PFSK-1 (cell line): ENCODE measurements at regions not wholly inside any gene's neighbourhood (a gene's known extent, or its start where the extent isn't known, plus 50 kb on each side); places are given as distances from the start of the nearest gene placed in this dataset.

Experiments used
- FOXP2 ChIP-seq: optimal IDR thresholded peaks from 2 replicates; pipeline ENCODE3; 2011; ENCODE audit warnings: borderline replicate concordance, control low read depth, inconsistent platforms; ENCODE audit not compliant: insufficient read depth; ENCODE audit errors: extremely low read length, extremely low read depth
- POLR2AphosphoS5 ChIP-seq: IDR thresholded peaks from 2 replicates; pipeline ENCODE4 v1.6.1; 2012; ENCODE audit warnings: low read depth, mild to moderate bottlenecking, control low read depth, low read length, moderate library complexity
- REST ChIP-seq, 2 experiments: IDR thresholded peaks; 2 replicates each; pipeline versions ENCODE4 v1.6.1 to v1.8.0; 2011 to 2012; ENCODE audit warnings: low read depth in 2 of 2, low read length in 2 of 2, control low read depth in 1 of 2, inconsistent platforms in 1 of 2, mild to moderate bottlenecking in 1 of 2, moderate library complexity in 1 of 2; ENCODE audit not compliant: insufficient read depth in 1 of 2
- SIN3A ChIP-seq: IDR thresholded peaks from 2 replicates; pipeline ENCODE4 v1.6.1; 2012; ENCODE audit warnings: mild to moderate bottlenecking, low read length, moderate library complexity, borderline replicate concordance; ENCODE audit not compliant: insufficient read depth
- TAF1 ChIP-seq: IDR thresholded peaks from 2 replicates; pipeline ENCODE4 v1.6.1; 2012; ENCODE audit warnings: low read length, control low read depth, borderline replicate concordance; ENCODE audit not compliant: insufficient read depth

GRCh38 chr4:26220696-26221095, 100.1 kb upstream of the RBPJ start:
- no peak for TF ChIP-seq REST (IDR thresholded peaks at IDR 0.05; ENCODE audit: insufficient read depth in 1 of 2, low read depth in 2 of 2, low read length in 2 of 2)
- TF ChIP-seq TAF1, result no peak
- TF ChIP-seq POLR2AphosphoS5, result no peak
- no peak for TF ChIP-seq FOXP2
- TF ChIP-seq SIN3A, result no peak

GRCh38 chr4:26223155-26223554, 97.7 kb upstream of the RBPJ start:
- TF ChIP-seq REST (IDR thresholded peaks at IDR 0.05; ENCODE audit: insufficient read depth in 1 of 2, low read depth in 2 of 2, low read length in 2 of 2), result no peak
- no peak for TF ChIP-seq POLR2AphosphoS5
- TF ChIP-seq SIN3A, result no peak
- no peak for TF ChIP-seq TAF1
- no peak for TF ChIP-seq FOXP2

DNA sequence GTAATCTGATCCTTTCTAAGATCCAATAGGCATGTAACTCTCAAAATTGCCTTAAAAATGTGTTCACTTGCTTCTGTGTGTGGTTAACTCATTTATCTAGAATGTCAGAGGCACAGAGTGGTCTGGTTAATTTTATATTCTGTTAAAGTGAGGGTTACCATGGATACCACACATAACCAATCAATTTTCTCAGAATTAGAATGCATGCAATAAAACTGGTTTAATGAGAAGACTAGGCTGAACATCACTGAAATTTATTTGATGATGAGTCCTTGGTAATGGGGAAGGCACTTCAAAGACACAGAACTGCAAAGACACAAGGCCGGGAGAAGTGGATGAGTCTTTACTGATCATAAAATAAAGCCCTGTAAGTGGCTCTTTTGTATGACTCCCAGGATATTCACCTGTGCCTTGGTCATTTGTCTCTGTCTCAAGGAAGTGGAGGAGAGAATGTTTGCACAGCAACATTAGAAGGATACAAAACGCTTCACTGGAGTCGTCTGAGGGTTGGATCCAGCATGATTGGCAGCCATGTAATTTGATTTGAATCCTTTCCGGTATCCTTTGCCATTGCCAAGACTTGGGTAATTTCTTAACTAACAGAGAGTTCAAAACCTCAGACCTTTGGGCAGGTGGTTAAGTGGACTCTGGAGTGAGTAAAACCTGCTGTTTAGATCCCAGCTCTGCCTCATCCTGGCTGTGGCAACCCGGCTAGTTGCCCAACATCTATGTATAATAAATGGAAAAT, 94.0 kb upstream of the RBPJ start:
- TF ChIP-seq REST (IDR thresholded peaks at IDR 0.05; ENCODE audit: insufficient read depth in 1 of 2, low read depth in 2 of 2, low read length in 2 of 2), result no peak
- TF ChIP-seq POLR2AphosphoS5, result no peak
- TF ChIP-seq FOXP2, result no peak
- no peak for TF ChIP-seq SIN3A
- no peak for TF ChIP-seq TAF1

- no peak for TF ChIP-seq REST (IDR thresholded peaks at IDR 0.05; ENCODE audit: insufficient read depth in 1 of 2, low read depth in 2 of 2, low read length in 2 of 2)
- TF ChIP-seq TAF1, result no peak
- no peak for TF ChIP-seq SIN3A
- no peak for TF ChIP-seq POLR2AphosphoS5
- TF ChIP-seq FOXP2, result no peak
These were observed 93.1 kb upstream of the RBPJ start for GRCh38 chr4:26227601-26228229.
